ENCODE measurements at regions not wholly inside any gene's neighbourhood (a gene's known extent, or its start where the extent isn't known, plus 50 kb on each side); places are given as distances from the start of the nearest gene placed in this dataset.

DNA sequence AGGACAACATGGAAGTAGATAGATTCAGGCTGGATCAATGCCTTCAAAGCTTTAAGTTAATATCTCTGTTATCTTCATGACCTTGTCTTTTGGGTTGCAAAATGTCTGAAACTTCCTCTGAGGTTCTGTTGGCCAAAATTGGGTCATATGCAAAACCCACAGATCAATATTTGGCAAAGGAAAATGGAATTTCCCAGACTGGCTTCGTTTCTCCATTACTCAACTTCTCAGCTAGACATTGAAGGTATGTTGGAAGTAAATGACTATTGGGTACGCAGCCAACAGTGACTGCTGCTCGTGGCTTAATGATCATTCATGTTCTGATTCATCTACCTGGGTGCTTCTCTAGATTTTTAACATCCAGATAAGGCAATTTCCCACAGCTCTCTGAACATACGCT, 675.4 kb upstream of the SGO1 start:
- no peak for TF ChIP-seq CTCF (conservative IDR thresholded peaks at IDR 0.05; ENCODE audit: low read depth, low read length)
- TF ChIP-seq CHD1 (IDR thresholded peaks at IDR 0.05; ENCODE audit: low read depth, low read length): no peak
- no peak for TF ChIP-seq RCOR1 (IDR thresholded peaks at IDR 0.05; ENCODE audit: insufficient replicate concordance, low read length)
